ENCODE measurements at regions not wholly inside any gene's neighbourhood (a gene's known extent, or its start where the extent isn't known, plus 50 kb on each side); places are given as distances from the start of the nearest gene placed in this dataset.

DNA sequence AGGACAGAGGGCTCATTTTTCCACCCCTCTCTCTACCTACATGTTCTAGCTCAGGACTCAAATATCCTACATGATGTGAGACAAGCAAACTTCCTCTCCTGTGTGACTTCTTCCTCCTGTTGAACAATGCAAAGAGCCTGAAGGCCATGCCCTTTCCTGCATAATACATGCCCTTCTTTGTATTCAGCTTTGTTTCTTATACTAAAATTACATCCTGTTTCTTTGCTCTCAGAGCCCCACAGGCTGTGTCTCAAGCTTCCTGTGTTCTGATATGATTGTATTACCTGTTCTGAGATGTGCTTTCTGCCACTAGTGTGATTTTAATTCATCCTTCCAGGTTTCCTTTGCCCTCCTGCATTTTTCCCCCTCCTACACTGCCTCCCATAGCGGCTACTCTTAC, 166.4 kb upstream of the AFF2 start:
- H3K4me1 ChIP-seq, result no peaks in the 10 kb centered on the region

GRCh38 chrX:148337873-148338272, 162.5 kb upstream of the AFF2 start:
- Histone ChIP-seq H3K4me1 (no peaks in the 10 kb centered on the region), H3K36me3 (no peaks in the 10 kb centered on the region), H3K27ac (no peak overlapping the region), H3K9me3 (no peaks in the 10 kb centered on the region), H3K27me3 (no peaks in the 10 kb centered on the region), H3K4me3 (no peak overlapping the region)
- ATAC-seq, result no peak
- no peak for TF ChIP-seq CTCF (IDR thresholded peaks at IDR 0.05)
- no peak for DNase-seq
- intact Hi-C loops (cut with DNase I), result no loop called here

More for the DNA sequence above, 166.4 kb upstream of the AFF2 start:
- Histone ChIP-seq H3K9me3 (no peaks in the 10 kb centered on the region), H3K27me3 (no peaks in the 10 kb centered on the region), H3K27ac (no peak overlapping the region), H3K4me3 (no peak overlapping the region), H3K36me3 (no peaks in the 10 kb centered on the region)
- ATAC-seq (no peak), DNase-seq (no peak)
- intact Hi-C loops (cut with DNase I), result no loop called here
- TF ChIP-seq CTCF (IDR thresholded peaks at IDR 0.05), result no peak

DNA sequence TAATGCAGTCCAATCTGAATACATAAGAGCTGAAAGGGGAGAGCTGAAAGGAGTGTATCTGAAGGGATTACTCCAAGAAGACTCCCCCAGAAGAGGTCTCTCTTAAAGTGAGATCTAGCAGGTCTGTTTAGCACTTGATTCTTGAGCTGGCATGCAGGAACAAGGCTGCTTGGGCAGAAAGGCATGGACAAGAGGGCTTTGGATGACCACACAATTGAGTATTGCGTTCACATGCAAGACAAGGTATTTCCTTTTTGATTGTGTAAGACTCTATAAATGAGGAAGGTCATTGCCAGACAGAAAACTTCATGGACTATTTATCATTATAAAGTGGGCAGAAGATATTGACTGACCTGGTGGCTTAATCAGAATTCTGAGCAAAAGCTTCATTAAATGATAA, 145.5 kb upstream of the AFF2 start:
- no peak for ATAC-seq
- no peaks in the 10 kb centered on the region for H3K4me1 ChIP-seq
- no peak overlapping the region for H3K4me3 ChIP-seq
- no peaks in the 10 kb centered on the region for H3K27me3 ChIP-seq
- no peaks in the 10 kb centered on the region for H3K9me3 ChIP-seq
- H3K27ac ChIP-seq, result no peak overlapping the region
- H3K36me3 ChIP-seq, result no peaks in the 10 kb centered on the region
- DNase-seq, result no peak
- no peak for TF ChIP-seq CTCF (IDR thresholded peaks at IDR 0.05)
- intact Hi-C loops (cut with DNase I), result no loop called here

DNA sequence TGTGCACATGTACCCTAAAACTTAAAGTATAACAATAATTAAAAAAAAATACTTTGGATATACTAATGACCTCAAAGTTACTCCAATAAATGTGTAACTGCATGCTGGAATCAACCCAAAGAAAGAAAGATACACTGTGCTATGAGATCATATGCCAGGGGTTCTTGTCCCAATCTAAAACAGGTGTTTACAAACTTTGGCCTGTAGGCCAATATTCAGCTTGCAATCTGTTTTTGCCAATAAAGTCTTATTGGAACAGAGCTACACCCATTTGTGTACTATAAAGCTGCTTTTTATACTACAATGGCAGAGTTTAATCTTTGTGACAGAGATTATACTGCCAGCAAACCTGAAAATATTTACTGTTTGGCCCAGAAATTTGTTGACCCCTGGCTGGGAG, 138.8 kb upstream of the AFF2 start:
- no peak overlapping the region for H3K27ac ChIP-seq
- H3K36me3 ChIP-seq, result no peaks in the 10 kb centered on the region
- H3K4me3 ChIP-seq, result no peak overlapping the region
- no peaks in the 10 kb centered on the region for H3K9me3 ChIP-seq
- DNase-seq, result no peak
- intact Hi-C loops (cut with DNase I), result no loop called here
- TF ChIP-seq CTCF (IDR thresholded peaks at IDR 0.05), result no peak
- H3K27me3 ChIP-seq, result no peaks in the 10 kb centered on the region
- ATAC-seq, result no peak
- no peaks in the 10 kb centered on the region for H3K4me1 ChIP-seq

GRCh38 chrX:148363471-148364235, 136.8 kb upstream of the AFF2 start:
- Histone ChIP-seq H3K27me3 (no peaks in the 10 kb centered on the region), H3K27ac (no peak overlapping the region), H3K9me3 (no peaks in the 10 kb centered on the region), H3K36me3 (no peaks in the 10 kb centered on the region), H3K4me1 (no peaks in the 10 kb centered on the region), H3K4me3 (no peak overlapping the region)
- intact Hi-C loops (cut with DNase I), result no loop called here
- no peak for TF ChIP-seq CTCF (IDR thresholded peaks at IDR 0.05)
- DNase-seq, result no peak
- ATAC-seq, result no peak

DNA sequence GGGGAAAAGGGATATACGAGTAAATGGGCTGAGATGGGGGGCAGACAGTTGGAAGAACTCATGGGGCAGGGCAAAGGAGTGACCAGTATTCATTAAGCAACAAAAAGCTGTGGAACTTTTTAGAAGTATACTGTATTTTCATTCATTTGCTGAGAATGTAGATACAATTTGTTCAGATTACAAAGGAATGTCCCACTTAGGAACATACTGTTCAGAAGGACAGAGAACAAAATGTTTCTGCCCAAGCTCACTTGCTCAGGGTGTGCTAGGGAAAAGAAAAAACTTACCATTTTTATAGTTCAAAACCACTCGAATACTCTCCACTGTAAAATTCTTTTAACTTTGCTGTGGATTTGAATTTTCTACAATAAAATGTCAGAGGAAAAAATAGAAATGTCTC, 135.2 kb upstream of the AFF2 start:
- H3K27ac ChIP-seq, result no peak overlapping the region
- H3K4me1 ChIP-seq, result no peaks in the 10 kb centered on the region
- no peaks in the 10 kb centered on the region for H3K9me3 ChIP-seq
- no peak overlapping the region for H3K4me3 ChIP-seq
- ATAC-seq (no peak), DNase-seq (no peak)
- no peaks in the 10 kb centered on the region for H3K27me3 ChIP-seq
- no peak for TF ChIP-seq CTCF (IDR thresholded peaks at IDR 0.05)
- intact Hi-C loops (cut with DNase I), result no loop called here
- no peaks in the 10 kb centered on the region for H3K36me3 ChIP-seq

All from upper lobe of right lung (tissue), 1 donor.